ENCODE measurements at regions not wholly inside any gene's neighbourhood (a gene's known extent, or its start where the extent isn't known, plus 50 kb on each side); places are given as distances from the start of the nearest gene placed in this dataset.

GRCh38 chr17:79521225-79521624 lies 89.6 kb downstream of the RBFOX3 start:
- DNase-seq (ENCODE audit: low read depth), result no peak

GRCh38 chr17:79520167-79521165 lies 90.4 kb downstream of the RBFOX3 start:
- no peak for DNase-seq (ENCODE audit: low read depth)

GRCh38 chr17:79519601-79520000 lies 91.2 kb downstream of the RBFOX3 start:
- no peak for DNase-seq (ENCODE audit: low read depth)

GRCh38 chr17:79518585-79519523 lies 92.0 kb downstream of the RBFOX3 start:
- DNase-seq (ENCODE audit: low read depth), result no peak

- no peak for DNase-seq (ENCODE audit: low read depth)
Measured at GRCh38 chr17:79517827-79518584, 92.8 kb downstream of the RBFOX3 start.

- no peak for DNase-seq (ENCODE audit: low read depth)
Measured at GRCh38 chr17:79515646-79516571, 94.9 kb downstream of the RBFOX3 start.

- DNase-seq (ENCODE audit: low read depth), result no peak
Measured at GRCh38 chr17:79515110-79515509, 95.7 kb downstream of the RBFOX3 start.

GRCh38 chr17:79513820-79514535 lies 96.9 kb downstream of the RBFOX3 start:
- DNase-seq (ENCODE audit: low read depth), result no peak

GRCh38 chr17:79513206-79513605 lies 97.6 kb downstream of the RBFOX3 start:
- no peak for DNase-seq (ENCODE audit: low read depth)

- no peak for DNase-seq (ENCODE audit: low read depth)
Measured at GRCh38 chr17:79511471-79511870, 99.4 kb downstream of the RBFOX3 start.

- no peak for DNase-seq (ENCODE audit: low read depth)
Measured at GRCh38 chr17:79510071-79510470, 100.8 kb downstream of the RBFOX3 start.

- no peak for DNase-seq (ENCODE audit: low read depth)
Measured at GRCh38 chr17:79509490-79509889, 101.4 kb downstream of the RBFOX3 start.

GRCh38 chr17:79509008-79509407 lies 101.8 kb downstream of the RBFOX3 start:
- no peak for DNase-seq (ENCODE audit: low read depth)

GRCh38 chr17:79508291-79508716 lies 102.5 kb downstream of the RBFOX3 start:
- DNase-seq (ENCODE audit: low read depth), result no peak

- no peak for DNase-seq (ENCODE audit: low read depth)
Measured at GRCh38 chr17:79506955-79507354, 103.9 kb downstream of the RBFOX3 start.

- no peak for DNase-seq (ENCODE audit: low read depth)
Measured at GRCh38 chr17:79506150-79506870, 104.5 kb downstream of the RBFOX3 start.

- DNase-seq (ENCODE audit: low read depth), result no peak
Measured at GRCh38 chr17:79505199-79505598, 105.7 kb downstream of the RBFOX3 start.

GRCh38 chr17:79504181-79504605 lies 106.7 kb downstream of the RBFOX3 start:
- DNase-seq (ENCODE audit: low read depth), result no peak

- no peak for DNase-seq (ENCODE audit: low read depth)
Measured at GRCh38 chr17:79503126-79503839, 107.6 kb downstream of the RBFOX3 start.
